ENCODE measurements at regions not wholly inside any gene's neighbourhood (a gene's known extent, or its start where the extent isn't known, plus 50 kb on each side); places are given as distances from the start of the nearest gene placed in this dataset.

DNA sequence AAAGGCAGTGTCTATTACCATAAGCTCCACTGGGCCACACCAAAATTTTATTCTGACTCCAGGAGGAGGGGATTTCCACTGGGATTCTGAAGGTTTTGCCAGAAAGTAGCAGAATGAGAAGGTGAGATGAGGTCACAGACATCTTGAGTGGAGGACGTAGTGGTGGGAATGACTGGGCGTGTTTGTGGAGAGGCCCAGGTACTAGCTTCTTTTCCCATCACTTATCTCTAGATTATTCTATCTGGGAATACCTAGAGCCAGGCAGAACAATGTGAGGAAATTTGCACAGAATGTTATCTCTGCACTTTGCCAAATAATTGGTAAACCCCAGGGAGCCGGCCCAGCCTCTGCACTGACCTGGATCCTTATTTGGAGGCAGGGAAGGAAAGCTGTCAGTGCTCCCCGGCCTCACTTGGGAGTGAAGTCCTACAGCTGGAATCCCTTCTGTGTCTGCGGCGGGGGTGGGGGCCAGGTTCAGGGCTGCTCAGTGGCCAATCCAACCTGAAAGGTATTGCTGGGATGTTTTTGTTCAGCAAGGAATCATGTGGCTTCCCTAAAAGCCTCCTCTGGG lies 129.4 kb downstream of the C12orf75 start:
- TF ChIP-seq POLR2A (IDR thresholded peaks at IDR 0.05): no peak
- TF ChIP-seq, protein P1, sequence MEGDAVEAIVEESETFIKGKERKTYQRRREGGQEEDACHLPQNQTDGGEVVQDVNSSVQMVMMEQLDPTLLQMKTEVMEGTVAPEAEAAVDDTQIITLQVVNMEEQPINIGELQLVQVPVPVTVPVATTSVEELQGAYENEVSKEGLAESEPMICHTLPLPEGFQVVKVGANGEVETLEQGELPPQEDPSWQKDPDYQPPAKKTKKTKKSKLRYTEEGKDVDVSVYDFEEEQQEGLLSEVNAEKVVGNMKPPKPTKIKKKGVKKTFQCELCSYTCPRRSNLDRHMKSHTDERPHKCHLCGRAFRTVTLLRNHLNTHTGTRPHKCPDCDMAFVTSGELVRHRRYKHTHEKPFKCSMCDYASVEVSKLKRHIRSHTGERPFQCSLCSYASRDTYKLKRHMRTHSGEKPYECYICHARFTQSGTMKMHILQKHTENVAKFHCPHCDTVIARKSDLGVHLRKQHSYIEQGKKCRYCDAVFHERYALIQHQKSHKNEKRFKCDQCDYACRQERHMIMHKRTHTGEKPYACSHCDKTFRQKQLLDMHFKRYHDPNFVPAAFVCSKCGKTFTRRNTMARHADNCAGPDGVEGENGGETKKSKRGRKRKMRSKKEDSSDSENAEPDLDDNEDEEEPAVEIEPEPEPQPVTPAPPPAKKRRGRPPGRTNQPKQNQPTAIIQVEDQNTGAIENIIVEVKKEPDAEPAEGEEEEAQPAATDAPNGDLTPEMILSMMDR (IDR thresholded peaks at IDR 0.05): no peak
- TF ChIP-seq EP300 (IDR thresholded peaks at IDR 0.05): no peak
- no peak for TF ChIP-seq POLR2AphosphoS5 (IDR thresholded peaks at IDR 0.05)

All from upper lobe of left lung (tissue), 4 donors.